Activated CD4-positive, alpha-beta T cell treated with anti-CD3 and anti-CD28 coated beads for 36 hours (primary cell): ENCODE measurements at regions not wholly inside any gene's neighbourhood (a gene's known extent, or its start where the extent isn't known, plus 50 kb on each side); places are given as distances from the start of the nearest gene placed in this dataset.

Source experiments
- ATAC-seq: fragments of 200-7000 bp; cut with Tn5 transposase; one replicate; pipeline ENCODE4 v1.10.0; 2021; ENCODE audit warnings: mild to moderate bottlenecking, moderate library complexity
- CTCF ChIA-PET: fragments of 350-600 bp; sonication (Branson Sonifier 250); formaldehyde crosslinking; loops from one replicate; lab custom pipeline; 2021; ENCODE audit warnings: antibody characterized with exemption; lab: Charles Lee
- POLR2A ChIA-PET: fragments of 350-600 bp; sonication (Branson Sonifier 250); formaldehyde crosslinking; loops from one replicate; lab custom pipeline; 2021; ENCODE audit warnings: antibody characterized with exemption, inconsistent platforms; lab: Charles Lee
- DNase-seq: peaks from one replicate; pipeline ENCODE4 v3.0.0-alpha.2; 2020
- H3K27ac Mint-ChIP-seq: one replicate; pipeline ENCODE4 v1.8.0; 2021; ENCODE audit warnings: mixed read lengths
- H3K27me3 Mint-ChIP-seq: one replicate; pipeline ENCODE4 v1.8.0; 2021; ENCODE audit warnings: mixed read lengths
- H3K36me3 Mint-ChIP-seq: one replicate; pipeline ENCODE4 v1.8.0; 2021; ENCODE audit warnings: low read depth, mixed read lengths
- H3K4me1 Mint-ChIP-seq: one replicate; pipeline ENCODE4 v1.8.0; 2021; ENCODE audit warnings: mixed read lengths
- H3K4me3 Mint-ChIP-seq: one replicate; pipeline ENCODE4 v1.8.0; 2021; ENCODE audit warnings: mild to moderate bottlenecking, moderate library complexity, mixed read lengths
- H3K9me3 Mint-ChIP-seq: one replicate; pipeline ENCODE4 v1.8.0; 2021; ENCODE audit warnings: low read depth, mixed read lengths
- intact Hi-C, 2 experiments: fragments of 100-400 bp; cut with DNase I in 1 of 2; cut with micrococcal nuclease in 1 of 2; formaldehyde crosslinking; loops; one replicate each; pipeline versions ENCODE4 v1.14.2 to v1.15.1; 2022 to 2024; cut with DNase I, micrococcal nuclease

DNA sequence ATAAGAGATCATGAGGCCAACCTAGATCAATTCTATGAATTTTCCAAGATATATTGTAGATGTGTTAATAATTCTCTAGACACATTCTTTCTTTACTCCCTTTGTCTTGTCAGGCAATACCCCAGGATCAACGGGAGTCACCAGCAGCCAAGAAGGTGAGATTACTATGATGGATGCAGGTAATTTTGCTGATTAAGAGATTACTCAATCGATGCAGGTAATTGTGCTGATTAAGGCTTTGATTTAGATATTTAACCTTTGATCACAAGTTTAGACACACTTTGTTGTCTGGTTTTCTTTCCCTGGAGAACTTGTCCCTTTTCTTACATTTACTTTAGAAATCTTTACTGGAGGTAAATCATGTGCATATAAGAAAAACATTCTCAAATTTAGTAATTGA is 134.3 kb upstream of the CNTN1 start:
- H3K9me3 Mint-ChIP-seq = peaks cover 8% of the 10 kb centered on the region
- ATAC-seq = no peak
- no peak overlapping the region for H3K4me3 Mint-ChIP-seq
- intact Hi-C loops = no loop called here
- H3K36me3 Mint-ChIP-seq = no peaks in the 10 kb centered on the region
- H3K27me3 Mint-ChIP-seq = no peaks in the 10 kb centered on the region
- H3K27ac Mint-ChIP-seq = no peak overlapping the region
- DNase-seq = no peak
- ChIA-PET POLR2A (no interaction called here), CTCF (no interaction called here)
- no peaks in the 10 kb centered on the region for H3K4me1 Mint-ChIP-seq

GRCh38 chr12:40559865-40560264 is 132.4 kb upstream of the CNTN1 start:
- DNase-seq (no peak), ATAC-seq (no peak)
- Mint-ChIP-seq H3K4me3 (no peak overlapping the region), H3K27ac (no peak overlapping the region), H3K36me3 (no peaks in the 10 kb centered on the region), H3K27me3 (no peaks in the 10 kb centered on the region), H3K4me1 (no peaks in the 10 kb centered on the region), H3K9me3 (peaks cover 4% of the 10 kb centered on the region)
- POLR2A ChIA-PET = no interaction called here
- CTCF ChIA-PET = interaction anchor here (0.6 kb wide), 1 partner anchor 63 kb away, joined by 3 read pairs; no protein-coding TSS in a partner anchor
- intact Hi-C loops = no loop called here

GRCh38 chr12:40560848-40561247 is 131.4 kb upstream of the CNTN1 start:
- intact Hi-C loops = no loop called here
- peaks cover 4% of the 10 kb centered on the region for H3K9me3 Mint-ChIP-seq
- H3K4me3 Mint-ChIP-seq = no peak overlapping the region
- no peaks in the 10 kb centered on the region for H3K27me3 Mint-ChIP-seq
- H3K27ac Mint-ChIP-seq = no peak overlapping the region
- no peak for DNase-seq
- no peaks in the 10 kb centered on the region for H3K4me1 Mint-ChIP-seq
- ATAC-seq = no peak
- CTCF ChIA-PET = interaction anchor here (0.7 kb wide), 1 partner anchor 72 kb away, joined by 3 read pairs; no protein-coding TSS in a partner anchor
- POLR2A ChIA-PET = no interaction called here
- no peaks in the 10 kb centered on the region for H3K36me3 Mint-ChIP-seq

DNA sequence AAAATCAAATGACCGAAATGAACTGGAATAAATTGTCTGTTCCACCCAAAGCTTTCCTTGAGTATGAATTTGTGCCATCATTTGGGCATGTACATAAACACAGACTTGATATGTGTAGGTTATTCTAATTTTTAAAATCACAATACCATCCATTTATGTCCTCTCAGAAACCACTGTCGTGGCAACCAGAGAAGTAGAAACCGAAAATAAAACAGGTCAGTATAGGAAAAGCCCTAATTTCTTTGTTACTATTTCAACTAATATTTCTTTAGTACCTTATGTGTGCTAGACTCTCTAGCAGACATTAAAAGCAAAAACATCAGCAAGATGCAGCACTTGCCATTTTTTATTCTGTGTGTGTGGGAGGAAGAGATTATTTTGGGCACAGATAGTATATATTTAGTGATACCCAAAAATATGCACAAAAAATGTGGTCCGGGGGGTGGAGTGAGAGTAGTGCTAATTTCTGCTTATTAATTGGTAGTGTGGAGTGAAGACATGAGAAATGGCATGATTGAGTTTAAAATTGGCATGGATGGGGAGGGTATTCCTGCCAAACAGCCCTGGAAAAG is 130.8 kb upstream of the CNTN1 start:
- H3K4me1 Mint-ChIP-seq = no peaks in the 10 kb centered on the region
- H3K36me3 Mint-ChIP-seq = no peaks in the 10 kb centered on the region
- no peak overlapping the region for H3K27ac Mint-ChIP-seq
- ATAC-seq (no peak), DNase-seq (no peak)
- H3K4me3 Mint-ChIP-seq = no peak overlapping the region
- CTCF ChIA-PET = no interaction called here
- POLR2A ChIA-PET = no interaction called here
- intact Hi-C loops = no loop called here
- H3K9me3 Mint-ChIP-seq = peaks cover 2% of the 10 kb centered on the region
- no peaks in the 10 kb centered on the region for H3K27me3 Mint-ChIP-seq

GRCh38 chr12:40565029-40565633 is 127.1 kb upstream of the CNTN1 start:
- no peak overlapping the region for H3K4me3 Mint-ChIP-seq
- H3K4me1 Mint-ChIP-seq = no peaks in the 10 kb centered on the region
- no peaks in the 10 kb centered on the region for H3K27me3 Mint-ChIP-seq
- ChIA-PET CTCF (no interaction called here), POLR2A (no interaction called here)
- ATAC-seq (no peak), DNase-seq (no peak)
- H3K9me3 Mint-ChIP-seq = peaks cover 2% of the 10 kb centered on the region
- intact Hi-C loops = no loop called here
- H3K36me3 Mint-ChIP-seq = no peaks in the 10 kb centered on the region
- H3K27ac Mint-ChIP-seq = no peak overlapping the region

DNA sequence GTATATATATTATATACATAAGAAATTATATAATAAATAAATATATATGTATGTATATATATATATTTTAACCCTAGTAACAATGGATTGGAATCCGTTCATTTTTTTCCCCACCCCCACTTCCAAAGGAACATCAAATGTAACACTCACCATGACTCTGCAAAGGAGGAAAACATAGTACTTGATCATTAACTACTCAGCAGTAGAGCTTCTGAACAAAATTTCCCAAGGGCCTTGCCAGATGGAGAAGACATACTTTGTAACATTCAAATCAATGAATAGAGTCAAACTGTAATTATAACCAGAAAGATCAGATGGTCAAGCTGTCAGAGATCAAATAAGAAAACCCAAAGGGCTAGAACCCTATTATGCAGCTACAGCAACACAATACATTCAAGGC is 126.0 kb upstream of the CNTN1 start:
- DNase-seq (no peak), ATAC-seq (no peak)
- Mint-ChIP-seq H3K36me3 (no peaks in the 10 kb centered on the region), H3K9me3 (peaks cover 2% of the 10 kb centered on the region), H3K4me3 (no peak overlapping the region), H3K27me3 (no peaks in the 10 kb centered on the region), H3K27ac (no peak overlapping the region), H3K4me1 (no peaks in the 10 kb centered on the region)
- intact Hi-C loops = no loop called here
- ChIA-PET CTCF (no interaction called here), POLR2A (no interaction called here)

DNA sequence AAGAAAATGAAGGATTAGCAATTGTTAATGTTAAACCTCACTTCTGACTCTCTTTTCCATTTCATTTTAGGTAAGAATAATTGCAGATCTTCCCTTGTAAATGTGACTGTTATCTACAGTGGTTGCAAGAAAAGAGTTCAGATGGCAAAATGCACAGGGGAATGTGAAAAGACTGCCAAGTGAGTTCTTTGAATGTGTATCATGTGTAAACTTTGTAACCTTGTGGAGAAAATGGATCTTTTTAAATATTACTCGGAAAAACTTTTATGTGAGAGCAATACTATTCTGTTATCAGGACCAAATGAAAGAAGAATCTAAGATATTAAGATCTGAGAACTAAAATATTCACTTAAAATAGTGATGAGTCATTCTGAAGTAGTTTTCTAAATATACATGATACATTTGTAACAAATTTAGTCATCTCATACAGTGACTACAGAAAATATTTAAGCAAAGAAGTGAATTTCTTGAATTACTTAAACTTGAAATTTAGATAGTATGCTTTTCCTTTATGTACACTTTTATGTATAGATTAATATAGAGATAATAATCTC is 122.5 kb upstream of the CNTN1 start:
- no peaks in the 10 kb centered on the region for H3K27me3 Mint-ChIP-seq
- ChIA-PET CTCF (no interaction called here), POLR2A (no interaction called here)
- no peak for DNase-seq
- intact Hi-C loops = no loop called here
- no peaks in the 10 kb centered on the region for H3K4me1 Mint-ChIP-seq
- H3K36me3 Mint-ChIP-seq = no peaks in the 10 kb centered on the region
- no peak for ATAC-seq
- H3K9me3 Mint-ChIP-seq = peaks cover 2% of the 10 kb centered on the region
- H3K27ac Mint-ChIP-seq = no peak overlapping the region
- H3K4me3 Mint-ChIP-seq = no peak overlapping the region

- ChIA-PET POLR2A (no interaction called here), CTCF (no interaction called here)
- Mint-ChIP-seq H3K27me3 (no peaks in the 10 kb centered on the region), H3K9me3 (peaks cover 5% of the 10 kb centered on the region), H3K4me3 (no peak overlapping the region), H3K4me1 (no peaks in the 10 kb centered on the region), H3K36me3 (no peaks in the 10 kb centered on the region), H3K27ac (no peak overlapping the region)
- intact Hi-C loops = no loop called here
- no peak for ATAC-seq
- DNase-seq = no peak
These were observed 119.2 kb upstream of the CNTN1 start for GRCh38 chr12:40573024-40573423.

- intact Hi-C loops = no loop called here
- H3K4me3 Mint-ChIP-seq = no peak overlapping the region
- peaks cover 6% of the 10 kb centered on the region for H3K9me3 Mint-ChIP-seq
- ChIA-PET POLR2A (no interaction called here), CTCF (no interaction called here)
- no peaks in the 10 kb centered on the region for H3K4me1 Mint-ChIP-seq
- no peak overlapping the region for H3K27ac Mint-ChIP-seq
- no peak for DNase-seq
- ATAC-seq = no peak
- no peaks in the 10 kb centered on the region for H3K27me3 Mint-ChIP-seq
- H3K36me3 Mint-ChIP-seq = no peaks in the 10 kb centered on the region
These were observed 116.3 kb upstream of the CNTN1 start for GRCh38 chr12:40575987-40576386.

DNA sequence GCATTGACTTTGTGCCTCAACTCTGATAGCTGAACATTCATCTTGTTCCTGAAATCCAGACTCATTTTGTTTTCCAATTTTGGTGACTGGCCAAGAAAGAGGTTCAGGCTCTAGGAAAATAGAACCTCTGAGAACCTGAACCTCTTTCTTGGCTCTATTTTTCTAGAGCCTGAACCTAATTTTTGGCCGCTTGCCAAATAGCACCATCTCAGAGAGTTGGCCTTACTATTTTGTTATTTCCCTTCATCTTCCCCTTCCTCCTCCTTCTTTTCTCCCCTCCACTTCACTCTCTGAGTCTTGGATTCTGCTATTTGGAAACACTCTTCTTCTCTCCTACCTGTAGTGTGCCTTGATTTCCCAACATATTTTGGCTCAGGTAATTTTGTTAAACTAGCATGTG is 114.4 kb upstream of the CNTN1 start:
- CTCF ChIA-PET = interaction anchor here (0.7 kb wide), 1 partner anchor 201 kb away, joined by 3 read pairs; no protein-coding TSS in a partner anchor
- POLR2A ChIA-PET = no interaction called here
- DNase-seq (no peak), ATAC-seq (no peak)
- intact Hi-C loops = no loop called here
- H3K36me3 Mint-ChIP-seq = no peaks in the 10 kb centered on the region
- peaks cover 12% of the 10 kb centered on the region for H3K9me3 Mint-ChIP-seq
- H3K4me1 Mint-ChIP-seq = no peaks in the 10 kb centered on the region
- no peak overlapping the region for H3K4me3 Mint-ChIP-seq
- no peaks in the 10 kb centered on the region for H3K27me3 Mint-ChIP-seq
- no peak overlapping the region for H3K27ac Mint-ChIP-seq

- DNase-seq = no peak
- Mint-ChIP-seq H3K36me3 (no peaks in the 10 kb centered on the region), H3K9me3 (peaks cover 10% of the 10 kb centered on the region), H3K27me3 (no peaks in the 10 kb centered on the region), H3K4me1 (no peaks in the 10 kb centered on the region), H3K27ac (no peak overlapping the region), H3K4me3 (no peak overlapping the region)
- ATAC-seq = no peak
- CTCF ChIA-PET = interaction anchor here (1.4 kb wide), 1 partner anchor 11 kb away, joined by 3 read pairs; no protein-coding TSS in a partner anchor
- POLR2A ChIA-PET = no interaction called here
- intact Hi-C loops = no loop called here
These were observed 112.6 kb upstream of the CNTN1 start for GRCh38 chr12:40579687-40580086.

- ChIA-PET CTCF (interaction anchor here (1.4 kb wide), 1 partner anchor 12 kb away, joined by 3 read pairs; no protein-coding TSS in a partner anchor), POLR2A (no interaction called here)
- Mint-ChIP-seq H3K36me3 (no peaks in the 10 kb centered on the region), H3K4me1 (no peaks in the 10 kb centered on the region), H3K4me3 (no peak overlapping the region), H3K9me3 (peaks cover 10% of the 10 kb centered on the region), H3K27ac (no peak overlapping the region), H3K27me3 (no peaks in the 10 kb centered on the region)
- intact Hi-C loops = no loop called here
- DNase-seq (no peak), ATAC-seq (no peak)
These were observed 111.9 kb upstream of the CNTN1 start for GRCh38 chr12:40580346-40580745.
